ENCODE measurements at regions not wholly inside any gene's neighbourhood (a gene's known extent, or its start where the extent isn't known, plus 50 kb on each side); places are given as distances from the start of the nearest gene placed in this dataset.
"Not testable (repeated sequence)": the region's sequence is repeated elsewhere in the genome, so short reads cannot be mapped to it uniquely, and the experiment has no call there.

DNA sequence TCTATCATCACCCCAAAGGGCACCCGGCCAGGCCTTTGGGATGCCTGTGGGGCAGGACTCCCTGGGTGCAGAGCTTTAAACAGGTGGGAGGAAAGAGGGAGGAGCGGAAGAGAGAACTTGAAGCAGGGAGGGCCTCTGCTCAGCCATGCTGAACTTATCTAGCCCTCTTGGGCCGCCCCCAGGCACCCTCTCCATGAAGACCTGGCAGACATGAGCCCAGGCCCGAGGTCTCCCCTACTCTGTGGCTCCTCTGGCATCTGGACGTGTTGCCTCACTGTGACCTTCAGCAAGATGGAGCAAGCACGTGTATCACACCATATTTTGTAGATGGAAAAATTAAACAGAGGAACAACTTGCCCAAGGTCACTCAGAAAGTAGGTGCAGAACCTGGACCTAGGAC is 711.4 kb downstream of the MATN1 start:
- no peaks in the 10 kb centered on the region for H3K36me3 ChIP-seq (replicated peaks)
- H3K4me3 ChIP-seq, result no peak overlapping the region
- in situ Hi-C loops (cut with MboI; ENCODE audit: low sequenced_read_pairs), result no loop called here
- no peaks in the 10 kb centered on the region for H3K27me3 ChIP-seq (ENCODE audit: low read depth)
- H3K4me1 ChIP-seq, result no peaks in the 10 kb centered on the region
- DNase-seq (ENCODE audit: low spot score in 2 of 2), result no peak
- H3K9me3 ChIP-seq, result no peaks in the 10 kb centered on the region

DNA sequence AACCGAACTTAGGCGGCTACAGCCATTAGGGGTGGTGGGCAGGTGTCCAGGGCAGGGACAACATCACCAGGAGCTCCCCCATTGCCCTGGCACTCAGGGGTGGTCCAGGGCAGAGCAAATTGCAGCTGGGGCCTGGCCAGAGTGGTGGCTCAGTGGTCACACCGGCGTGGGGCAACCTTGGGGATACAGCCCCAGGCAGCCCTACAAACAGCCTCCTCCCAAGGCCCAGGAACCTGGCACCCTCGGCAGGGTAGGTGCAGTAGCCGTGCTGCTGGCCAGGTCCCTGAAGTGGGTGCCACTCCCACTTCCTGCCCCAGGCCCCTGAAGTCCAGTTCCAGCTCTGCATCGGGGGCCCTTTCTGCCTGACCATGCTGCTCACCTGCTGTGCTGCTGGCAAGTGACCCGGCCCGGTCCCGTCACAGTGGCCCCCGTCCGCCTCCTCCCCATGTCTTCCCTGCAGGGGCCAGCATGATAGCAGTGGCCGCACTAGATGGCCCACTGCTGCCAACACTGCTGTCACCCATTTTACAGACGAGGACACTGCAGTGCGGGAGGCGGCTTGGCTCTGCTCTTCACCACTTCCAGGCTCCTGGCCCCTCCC is 712.8 kb downstream of the MATN1 start:
- Histone ChIP-seq H3K36me3 (replicated peaks) (no peaks in the 10 kb centered on the region), H3K9me3 (no peaks in the 10 kb centered on the region), H3K27me3 (ENCODE audit: low read depth) (no peaks in the 10 kb centered on the region), H3K4me1 (no peaks in the 10 kb centered on the region), H3K4me3 (no peak overlapping the region)
- in situ Hi-C loops (cut with MboI; ENCODE audit: low sequenced_read_pairs), result no loop called here
- no peak for DNase-seq (ENCODE audit: low spot score in 2 of 2)

DNA sequence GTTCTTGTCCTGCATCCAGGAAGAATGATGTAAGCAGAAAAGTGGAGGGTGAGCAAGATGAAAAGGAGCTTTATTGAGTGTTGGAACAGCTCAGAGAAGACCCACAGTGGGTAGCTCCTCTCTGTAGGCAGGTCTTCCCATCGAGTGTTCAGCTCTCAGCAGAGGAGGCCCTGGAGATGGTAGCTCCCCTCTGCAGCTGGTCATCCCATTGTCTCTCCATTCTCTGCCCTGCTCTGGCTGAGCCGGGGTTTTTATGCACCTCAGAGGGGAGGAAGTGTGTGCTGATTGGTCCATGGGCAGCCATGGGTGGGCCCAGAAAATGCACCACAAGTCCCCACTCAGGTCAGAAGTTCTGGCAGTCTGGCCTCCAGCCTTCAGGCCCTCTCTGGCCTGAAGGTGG is 713.7 kb downstream of the MATN1 start:
- Histone ChIP-seq H3K4me1 (no peaks in the 10 kb centered on the region), H3K9me3 (no peaks in the 10 kb centered on the region), H3K27me3 (ENCODE audit: low read depth) (no peaks in the 10 kb centered on the region), H3K36me3 (replicated peaks) (no peaks in the 10 kb centered on the region), H3K4me3 (no peak overlapping the region)
- in situ Hi-C loops (cut with MboI; ENCODE audit: low sequenced_read_pairs), result no loop called here
- no peak for DNase-seq (ENCODE audit: low spot score in 2 of 2)

DNA sequence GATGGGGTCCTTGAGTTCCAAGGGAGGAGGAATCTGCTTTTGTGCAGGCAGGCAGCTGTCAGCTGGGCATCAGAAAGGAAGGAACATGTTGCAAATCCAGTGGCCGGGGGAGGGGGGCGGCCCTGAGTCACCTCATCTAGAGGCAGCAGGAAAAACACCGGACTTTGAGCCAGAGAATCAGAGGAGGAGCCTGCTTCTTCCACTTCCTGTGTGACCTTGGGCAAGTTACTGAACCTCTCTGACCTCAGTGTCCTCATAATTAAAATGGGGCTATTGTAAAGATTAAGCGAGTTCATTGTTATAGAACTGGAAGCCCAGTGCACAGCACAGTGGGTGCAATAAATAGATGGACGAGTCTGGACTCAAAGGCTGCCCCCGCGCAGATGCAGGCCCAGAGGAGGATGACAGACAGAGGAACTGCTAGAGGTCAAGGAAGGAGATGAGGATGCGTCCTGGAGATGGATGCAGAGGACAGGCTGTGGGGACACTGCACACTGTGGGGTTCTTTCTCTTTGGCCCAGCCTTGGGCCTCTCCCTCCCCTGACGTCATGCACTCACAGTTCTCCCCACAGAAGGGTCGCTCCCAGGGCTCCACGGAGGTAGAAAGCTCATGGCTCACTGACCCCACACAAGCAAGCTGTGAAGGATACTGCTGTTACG is 714.3 kb downstream of the MATN1 start:
- Histone ChIP-seq H3K27me3 (ENCODE audit: low read depth) (no peaks in the 10 kb centered on the region), H3K4me3 (no peak overlapping the region), H3K36me3 (replicated peaks) (no peaks in the 10 kb centered on the region), H3K9me3 (no peaks in the 10 kb centered on the region), H3K4me1 (no peaks in the 10 kb centered on the region)
- no peak for DNase-seq (ENCODE audit: low spot score in 2 of 2)
- in situ Hi-C loops (cut with MboI; ENCODE audit: low sequenced_read_pairs), result no loop called here

DNA sequence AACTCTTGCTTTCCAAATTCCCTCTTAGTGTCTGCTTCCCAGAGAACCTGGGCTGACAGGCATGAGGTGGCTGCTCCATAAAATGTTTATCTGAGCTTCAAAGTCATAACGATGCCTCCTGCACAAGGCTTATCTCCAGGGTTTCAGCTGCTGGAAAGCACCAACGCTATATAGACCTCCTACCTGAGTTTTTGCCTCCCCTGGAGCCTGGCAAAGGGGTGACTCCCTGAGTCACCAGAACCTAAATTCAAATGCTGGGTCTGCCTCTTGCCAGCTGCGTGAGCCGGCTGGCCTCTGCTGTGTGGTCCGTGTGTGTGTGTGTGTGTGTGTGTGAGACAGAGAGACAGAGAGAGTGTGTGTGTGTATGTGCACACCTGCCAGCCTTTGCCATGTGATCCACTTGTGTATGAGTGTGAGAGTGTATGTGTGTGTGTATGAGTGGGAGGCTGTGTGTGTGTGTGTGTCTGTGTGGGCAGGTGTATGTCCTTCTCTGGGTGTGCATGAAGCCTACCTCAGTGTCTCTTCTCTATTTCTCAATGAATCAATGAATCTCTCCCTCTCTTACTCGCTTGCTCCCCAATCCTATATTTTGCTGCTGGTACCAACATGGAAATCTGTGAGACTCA is 714.9 kb downstream of the MATN1 start:
- Histone ChIP-seq H3K27me3 (ENCODE audit: low read depth) (no peaks in the 10 kb centered on the region), H3K4me3 (no peak overlapping the region), H3K36me3 (replicated peaks) (no peaks in the 10 kb centered on the region), H3K4me1 (no peaks in the 10 kb centered on the region), H3K9me3 (no peaks in the 10 kb centered on the region)
- DNase-seq (ENCODE audit: low spot score in 2 of 2), result no peak
- in situ Hi-C loops (cut with MboI; ENCODE audit: low sequenced_read_pairs), result no loop called here

DNA sequence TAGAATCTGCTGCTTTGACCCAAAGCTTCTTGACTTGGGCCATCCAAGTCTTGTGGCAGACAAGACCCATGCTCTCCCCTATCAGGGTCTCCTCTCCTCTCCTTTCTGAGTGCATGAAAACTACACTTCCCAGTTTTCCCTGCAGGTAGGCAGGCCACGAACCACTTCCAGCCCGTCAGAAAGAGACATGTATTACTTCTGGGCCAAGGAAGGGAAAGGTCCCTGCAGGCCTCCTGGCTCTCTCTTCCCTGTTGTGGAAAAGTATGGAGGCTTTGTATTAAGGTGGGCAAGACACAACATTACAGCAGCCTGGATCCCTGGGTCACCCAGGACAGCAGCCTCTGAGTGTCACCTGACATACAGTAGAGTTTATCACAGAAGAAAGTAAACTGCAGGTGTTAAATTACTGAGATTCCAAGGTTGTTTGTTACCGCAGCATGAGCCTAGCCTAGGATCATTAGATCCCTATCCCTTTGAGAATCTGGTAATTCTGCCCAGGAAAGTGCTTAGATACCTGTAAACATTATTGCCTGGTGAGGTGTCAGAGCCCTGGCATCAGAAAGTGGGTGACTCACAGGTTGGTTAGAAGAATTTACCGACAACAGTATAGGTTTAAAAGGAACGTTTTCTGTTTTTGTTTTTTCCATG is 717.3 kb downstream of the MATN1 start:
- no peak for DNase-seq (ENCODE audit: low spot score in 2 of 2)
- Histone ChIP-seq H3K4me3 (no peak overlapping the region), H3K27me3 (ENCODE audit: low read depth) (no peaks in the 10 kb centered on the region), H3K36me3 (replicated peaks) (no peaks in the 10 kb centered on the region), H3K9me3 (no peaks in the 10 kb centered on the region), H3K4me1 (no peaks in the 10 kb centered on the region)
- in situ Hi-C loops (cut with MboI; ENCODE audit: low sequenced_read_pairs), result no loop called here

DNA sequence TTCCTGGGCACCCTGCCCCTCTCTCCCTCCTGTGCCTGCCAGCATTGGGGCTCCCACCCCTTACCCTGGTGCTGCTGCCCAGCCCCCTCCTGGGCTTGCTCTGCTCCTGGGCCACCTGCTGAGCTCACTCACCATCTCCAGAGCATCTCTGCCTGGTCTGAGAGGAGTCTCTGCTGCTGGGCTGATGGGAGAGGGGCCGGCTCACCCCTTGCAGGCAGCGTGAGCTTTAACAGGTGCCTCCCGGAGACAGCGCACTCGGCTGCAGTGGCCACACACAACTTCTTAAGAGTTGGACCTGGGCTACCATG is 721.7 kb downstream of the MATN1 start:
- Histone ChIP-seq H3K4me3 (no peak overlapping the region), H3K27me3 (ENCODE audit: low read depth) (no peaks in the 10 kb centered on the region), H3K36me3 (replicated peaks) (no peaks in the 10 kb centered on the region), H3K9me3 (no peaks in the 10 kb centered on the region), H3K4me1 (no peaks in the 10 kb centered on the region)
- in situ Hi-C loops (cut with MboI; ENCODE audit: low sequenced_read_pairs), result no loop called here
- no peak for DNase-seq (ENCODE audit: low spot score in 2 of 2)

DNA sequence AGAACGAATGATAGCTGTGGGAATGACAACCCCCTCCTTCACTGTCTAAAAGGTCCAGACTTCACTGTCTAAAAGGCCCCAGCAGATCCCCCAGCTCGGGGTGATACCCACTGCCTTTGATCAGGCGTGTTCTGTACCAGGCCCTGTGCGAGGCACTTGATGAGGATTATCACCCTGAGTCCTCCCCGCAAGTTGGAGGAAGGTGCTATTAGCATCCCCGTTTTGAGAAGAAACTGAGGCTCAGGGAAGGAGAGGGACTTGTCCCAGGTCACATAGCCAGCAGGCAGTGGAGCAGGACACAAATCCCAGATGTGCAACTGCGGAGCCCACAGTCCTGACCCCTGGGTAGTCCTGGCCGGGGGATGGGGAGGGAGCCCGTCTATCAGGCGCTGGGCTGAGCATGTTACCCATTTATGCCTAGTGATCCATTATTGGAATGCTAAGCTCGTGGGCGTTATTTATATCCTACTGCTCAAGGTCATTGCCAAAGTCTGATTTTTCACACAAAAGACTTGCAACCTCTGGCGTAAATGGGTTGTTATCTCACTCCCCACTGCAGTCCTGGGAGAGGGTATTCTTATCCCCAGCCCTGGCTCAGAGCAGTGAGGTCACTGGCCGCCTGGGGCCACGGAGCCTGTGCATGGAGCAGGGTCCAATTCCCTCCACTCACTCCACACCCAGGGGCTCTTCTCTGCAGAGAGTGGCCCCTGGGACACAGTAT is 722.2 kb downstream of the MATN1 start:
- Histone ChIP-seq H3K4me1 (no peaks in the 10 kb centered on the region), H3K27me3 (ENCODE audit: low read depth) (no peaks in the 10 kb centered on the region), H3K9me3 (no peaks in the 10 kb centered on the region), H3K36me3 (replicated peaks) (no peaks in the 10 kb centered on the region), H3K4me3 (no peak overlapping the region)
- no peak for DNase-seq (ENCODE audit: low spot score in 2 of 2)
- in situ Hi-C loops (cut with MboI; ENCODE audit: low sequenced_read_pairs), result no loop called here

DNA sequence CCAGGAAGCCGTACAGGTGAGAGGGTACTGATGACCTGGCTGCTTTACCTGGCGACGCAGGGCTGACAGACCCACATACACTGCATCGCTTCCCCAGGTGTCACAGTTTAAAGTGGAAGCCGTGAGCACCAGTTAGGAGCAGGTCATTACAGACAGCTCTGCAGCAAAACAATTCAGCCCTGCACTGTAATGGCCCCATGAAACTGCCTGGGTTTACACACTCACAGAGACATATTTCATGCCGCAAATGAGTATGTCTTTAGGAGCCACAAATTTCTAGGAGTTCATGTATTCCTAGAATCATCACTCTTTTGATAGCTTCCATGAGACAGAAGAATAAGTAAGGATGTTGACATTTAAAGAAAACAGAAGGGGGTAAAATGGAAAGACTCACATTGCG is 723.1 kb downstream of the MATN1 start:
- Histone ChIP-seq H3K36me3 (replicated peaks) (no peaks in the 10 kb centered on the region), H3K9me3 (no peaks in the 10 kb centered on the region), H3K4me1 (no peaks in the 10 kb centered on the region), H3K4me3 (no peak overlapping the region), H3K27me3 (ENCODE audit: low read depth) (no peaks in the 10 kb centered on the region)
- no peak for DNase-seq (ENCODE audit: low spot score in 2 of 2)
- in situ Hi-C loops (cut with MboI; ENCODE audit: low sequenced_read_pairs), result no loop called here

DNA sequence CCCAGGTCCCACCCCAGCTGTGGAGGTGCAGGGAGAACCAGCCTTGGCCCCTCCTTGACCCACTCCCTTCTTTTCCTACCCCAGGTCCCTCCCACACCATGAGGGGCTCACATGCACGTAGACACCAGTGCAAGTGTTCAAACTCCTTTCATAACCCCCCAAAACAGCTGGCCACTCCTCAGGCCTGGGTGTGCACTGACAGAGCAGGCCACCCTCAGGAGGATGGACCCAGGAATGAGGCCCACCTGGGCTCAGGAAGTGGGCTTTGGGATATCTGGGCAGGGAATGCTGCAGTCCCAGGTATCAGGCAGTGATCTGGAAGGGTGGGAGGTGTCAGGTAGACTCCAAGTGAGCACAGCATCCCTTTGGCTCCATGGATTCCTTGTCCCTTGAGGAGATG is 723.8 kb downstream of the MATN1 start:
- H3K9me3 ChIP-seq, result no peaks in the 10 kb centered on the region
- no peaks in the 10 kb centered on the region for H3K4me1 ChIP-seq
- no peaks in the 10 kb centered on the region for H3K27me3 ChIP-seq (ENCODE audit: low read depth)
- no peak for DNase-seq (ENCODE audit: low spot score in 2 of 2)
- in situ Hi-C loops (cut with MboI; ENCODE audit: low sequenced_read_pairs), result no loop called here
- no peaks in the 10 kb centered on the region for H3K36me3 ChIP-seq (replicated peaks)
- no peak overlapping the region for H3K4me3 ChIP-seq

DNA sequence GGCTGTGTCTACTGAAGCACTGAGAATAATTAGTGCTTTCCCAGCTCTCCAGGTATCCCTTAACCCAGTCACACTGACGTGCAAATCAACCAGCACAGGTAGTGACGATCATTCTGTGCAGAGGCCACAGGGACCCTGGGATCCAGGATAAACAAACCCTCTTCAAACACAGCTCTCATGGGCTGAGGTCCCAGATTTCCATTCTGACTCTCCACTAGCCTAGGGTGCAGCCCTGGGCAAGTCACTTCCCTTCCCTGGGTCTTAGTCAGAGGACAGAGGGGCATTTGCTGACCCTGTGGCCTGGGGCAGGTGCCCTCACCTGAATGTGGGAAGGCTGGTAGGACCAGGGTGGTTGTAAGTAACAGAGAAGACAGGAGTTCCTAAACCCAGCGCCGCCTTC is 724.7 kb downstream of the MATN1 start:
- Histone ChIP-seq H3K36me3 (replicated peaks) (no peaks in the 10 kb centered on the region), H3K4me3 (no peak overlapping the region), H3K4me1 (no peaks in the 10 kb centered on the region), H3K27me3 (ENCODE audit: low read depth) (no peaks in the 10 kb centered on the region), H3K9me3 (no peaks in the 10 kb centered on the region)
- DNase-seq (ENCODE audit: low spot score in 2 of 2), result no peak
- in situ Hi-C loops (cut with MboI; ENCODE audit: low sequenced_read_pairs), result no loop called here

DNA sequence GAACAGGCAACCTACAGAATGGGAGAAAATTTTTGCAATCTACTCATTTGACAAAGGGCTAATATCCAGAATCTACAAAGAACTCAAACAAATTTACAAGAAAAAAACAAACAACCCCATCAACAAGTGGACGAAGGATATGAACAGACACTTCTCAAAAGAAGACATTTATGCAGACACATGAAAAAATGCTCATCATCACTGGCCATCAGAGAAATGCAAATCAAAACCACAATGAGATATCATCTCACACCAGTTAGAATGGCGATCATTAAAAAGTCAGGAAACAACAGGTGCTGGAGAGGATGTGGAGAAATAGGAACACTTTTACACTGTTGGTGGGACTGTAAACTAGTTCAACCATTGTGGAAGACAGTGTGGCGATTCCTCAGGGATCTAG is 725.6 kb downstream of the MATN1 start:
- in situ Hi-C loops (cut with MboI; ENCODE audit: low sequenced_read_pairs); H3K36me3 ChIP-seq (replicated peaks); H3K4me3 ChIP-seq; DNase-seq (ENCODE audit: low spot score in 2 of 2); H3K9me3 ChIP-seq; H3K27me3 ChIP-seq (ENCODE audit: low read depth); H3K4me1 ChIP-seq: not testable (repeated sequence)

DNA sequence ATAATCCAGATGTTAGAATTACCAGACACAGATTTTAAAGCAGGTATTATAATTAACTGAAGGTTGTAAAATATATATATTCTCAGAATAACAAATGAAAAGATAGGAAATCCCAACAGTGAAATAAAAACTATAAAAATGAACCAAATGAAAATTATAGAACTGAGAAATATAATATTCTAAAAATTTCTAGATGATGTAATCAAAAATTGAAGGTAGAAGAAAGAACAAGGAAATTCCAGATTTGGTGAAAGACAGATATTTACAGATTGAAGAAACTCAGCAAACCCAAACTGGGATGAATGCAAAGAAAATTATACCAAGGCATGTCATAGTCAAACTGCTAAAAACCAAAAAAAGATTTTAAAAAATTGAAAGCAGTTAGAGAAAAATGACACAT is 729.4 kb downstream of the MATN1 start:
- DNase-seq (ENCODE audit: low spot score in 2 of 2), result no peak
- Histone ChIP-seq H3K9me3 (no peaks in the 10 kb centered on the region), H3K36me3 (replicated peaks) (no peaks in the 10 kb centered on the region), H3K27me3 (ENCODE audit: low read depth) (no peaks in the 10 kb centered on the region), H3K4me1 (no peaks in the 10 kb centered on the region), H3K4me3 (no peak overlapping the region)
- in situ Hi-C loops (cut with MboI; ENCODE audit: low sequenced_read_pairs), result no loop called here

DNA sequence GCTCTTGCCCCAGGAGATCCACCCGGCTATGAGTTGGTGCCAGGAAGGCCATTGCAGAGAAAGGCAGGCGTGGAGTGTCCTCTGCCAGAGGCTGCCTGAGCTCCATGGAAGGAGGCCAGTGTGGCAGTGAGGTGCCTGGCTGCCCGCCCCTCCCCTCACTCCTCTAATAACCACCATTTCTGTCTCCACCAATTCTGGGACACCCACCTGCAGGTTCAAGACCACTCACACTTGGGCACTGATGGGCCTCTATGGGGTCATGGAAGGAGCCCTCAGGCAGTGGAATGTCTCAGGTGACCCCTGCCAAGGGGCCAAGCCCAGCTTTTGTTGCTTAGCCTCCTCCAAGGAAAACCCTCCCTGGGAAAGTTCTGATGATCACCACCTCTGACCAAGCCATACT is 731.6 kb downstream of the MATN1 start:
- Histone ChIP-seq H3K4me1 (no peaks in the 10 kb centered on the region), H3K4me3 (no peak overlapping the region), H3K36me3 (replicated peaks) (no peaks in the 10 kb centered on the region), H3K9me3 (no peaks in the 10 kb centered on the region), H3K27me3 (ENCODE audit: low read depth) (no peaks in the 10 kb centered on the region)
- in situ Hi-C loops (cut with MboI; ENCODE audit: low sequenced_read_pairs), result no loop called here
- no peak for DNase-seq (ENCODE audit: low spot score in 2 of 2)

All from HAP-1 (cell line).